DOHH2 (cell line): ENCODE measurements at regions not wholly inside any gene's neighbourhood (a gene's known extent, or its start where the extent isn't known, plus 50 kb on each side); places are given as distances from the start of the nearest gene placed in this dataset.

Source experiments
- EZH2phosphoT487 ChIP-seq: fragments of 200-600 bp; sonication (generic); IDR thresholded peaks from 2 replicates; pipeline ENCODE4 v1.6.1; 2017; ENCODE audit warnings: borderline replicate concordance, mild to moderate bottlenecking, antibody characterized with exemption, low read length, moderate library complexity, mixed read lengths
- TF ChIP-seq, protein P1 (sequence below): fragments of 200-600 bp; sonication (generic); IDR thresholded peaks from one replicate; pipeline ENCODE4 v1.5.1; 2014; ENCODE audit warnings: antibody characterized with exemption, mild to moderate bottlenecking, low read depth, low read length; ENCODE audit not compliant: poor library complexity, severe bottlenecking

DNA sequence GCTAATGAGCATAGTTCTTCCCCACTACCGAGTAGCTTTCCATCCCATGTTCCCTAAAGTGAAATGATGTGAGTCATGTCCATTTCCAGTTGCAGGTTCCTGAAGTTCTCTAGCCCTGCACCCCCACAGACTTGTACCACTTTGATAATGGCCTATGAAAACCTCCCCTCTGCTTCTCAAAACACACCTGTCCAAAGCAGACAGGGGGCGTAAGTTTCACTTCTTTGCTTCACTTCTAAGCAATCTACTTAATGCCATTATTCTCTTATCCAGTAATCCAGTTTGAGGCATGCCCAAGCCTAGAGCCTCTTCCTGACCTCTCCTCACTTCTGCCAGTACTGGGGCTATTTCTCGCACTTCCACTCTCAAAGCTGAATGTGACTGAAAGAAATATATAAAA, 305.1 kb downstream of the IGSF11 start:
- TF ChIP-seq, protein P1, sequence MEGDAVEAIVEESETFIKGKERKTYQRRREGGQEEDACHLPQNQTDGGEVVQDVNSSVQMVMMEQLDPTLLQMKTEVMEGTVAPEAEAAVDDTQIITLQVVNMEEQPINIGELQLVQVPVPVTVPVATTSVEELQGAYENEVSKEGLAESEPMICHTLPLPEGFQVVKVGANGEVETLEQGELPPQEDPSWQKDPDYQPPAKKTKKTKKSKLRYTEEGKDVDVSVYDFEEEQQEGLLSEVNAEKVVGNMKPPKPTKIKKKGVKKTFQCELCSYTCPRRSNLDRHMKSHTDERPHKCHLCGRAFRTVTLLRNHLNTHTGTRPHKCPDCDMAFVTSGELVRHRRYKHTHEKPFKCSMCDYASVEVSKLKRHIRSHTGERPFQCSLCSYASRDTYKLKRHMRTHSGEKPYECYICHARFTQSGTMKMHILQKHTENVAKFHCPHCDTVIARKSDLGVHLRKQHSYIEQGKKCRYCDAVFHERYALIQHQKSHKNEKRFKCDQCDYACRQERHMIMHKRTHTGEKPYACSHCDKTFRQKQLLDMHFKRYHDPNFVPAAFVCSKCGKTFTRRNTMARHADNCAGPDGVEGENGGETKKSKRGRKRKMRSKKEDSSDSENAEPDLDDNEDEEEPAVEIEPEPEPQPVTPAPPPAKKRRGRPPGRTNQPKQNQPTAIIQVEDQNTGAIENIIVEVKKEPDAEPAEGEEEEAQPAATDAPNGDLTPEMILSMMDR, result no peak
- no peak for TF ChIP-seq EZH2phosphoT487
